GM13977 (cell line): ENCODE measurements at regions not wholly inside any gene's neighbourhood (a gene's known extent, or its start where the extent isn't known, plus 50 kb on each side); places are given as distances from the start of the nearest gene placed in this dataset.
A peak's percentile ranks its signal among the peaks of the same experiment; 100 is the strongest.
"Not testable (repeated sequence)": the region's sequence is repeated elsewhere in the genome, so short reads cannot be mapped to it uniquely, and the experiment has no call there.

Experiments used
- DNase-seq: peaks from one replicate; pipeline ENCODE4 v3.0.0; 2012; ENCODE audit warnings: low spot score
- in situ Hi-C: fragments of 300-500 bp; cut with MboI; formaldehyde crosslinking; loops from one replicate; pipeline ENCODE4 v1.12.0; 2022; ENCODE audit warnings: low sequenced_read_pairs, low pct_unique_long_range_greater_than_20kb, mixed read lengths, inconsistent platforms; ENCODE audit not compliant: unreplicated experiment

GRCh38 chr20:26086195-26086594 lies 389.5 kb upstream of the ZNF337 start:
- in situ Hi-C loops, DNase-seq: not testable (repeated sequence)

GRCh38 chr20:26073972-26074371 lies 377.3 kb upstream of the ZNF337 start:
- DNase-seq, in situ Hi-C loops: not testable (repeated sequence)

GRCh38 chr20:26059324-26059723 lies 362.7 kb upstream of the ZNF337 start:
- in situ Hi-C loops: not testable (repeated sequence)

GRCh38 chr20:26058446-26058845 lies 361.8 kb upstream of the ZNF337 start:
- DNase-seq, in situ Hi-C loops: not testable (repeated sequence)

More at GRCh38 chr20:26059324-26059723, 362.7 kb upstream of the ZNF337 start:
- not testable (repeated sequence) for DNase-seq

GRCh38 chr20:26057135-26057752 lies 360.6 kb upstream of the ZNF337 start:
- DNase-seq, in situ Hi-C loops: not testable (repeated sequence)

- in situ Hi-C loops, DNase-seq: not testable (repeated sequence)
Observed at GRCh38 chr20:26025792-26026191, 329.1 kb upstream of the ZNF337 start.

- in situ Hi-C loops, DNase-seq: not testable (repeated sequence)
Observed at GRCh38 chr20:26010942-26011276, 314.3 kb upstream of the ZNF337 start.

GRCh38 chr20:26010224-26010941 lies 313.7 kb upstream of the ZNF337 start:
- in situ Hi-C loops, DNase-seq: not testable (repeated sequence)

GRCh38 chr20:26009402-26010223 lies 313.0 kb upstream of the ZNF337 start:
- peak; percentile 48 for DNase-seq
- in situ Hi-C loops: not testable (repeated sequence)

- DNase-seq, in situ Hi-C loops: not testable (repeated sequence)
Observed at GRCh38 chr20:26008026-26008425, 311.4 kb upstream of the ZNF337 start.

- DNase-seq, in situ Hi-C loops: not testable (repeated sequence)
Observed at GRCh38 chr20:26006164-26006563, 309.5 kb upstream of the ZNF337 start.

- DNase-seq, in situ Hi-C loops: not testable (repeated sequence)
Observed at GRCh38 chr20:26003959-26004358, 307.3 kb upstream of the ZNF337 start.

GRCh38 chr20:25997367-25998038 lies 300.9 kb upstream of the ZNF337 start:
- in situ Hi-C loops, DNase-seq: not testable (repeated sequence)
